Progenitor cell of endocrine pancreas (in vitro differentiated cells): ENCODE measurements at regions not wholly inside any gene's neighbourhood (a gene's known extent, or its start where the extent isn't known, plus 50 kb on each side); places are given as distances from the start of the nearest gene placed in this dataset.

Source experiments
- DNase-seq: peaks from one replicate; pipeline ENCODE4 v3.0.0; 2021; ENCODE audit warnings: low spot score; ENCODE audit not compliant: unreplicated experiment
- H3K27ac Mint-ChIP-seq: 2 replicates; pipeline ENCODE4 v1.8.0; 2021; ENCODE audit warnings: mild to moderate bottlenecking, moderate library complexity, mixed read lengths
- H3K27me3 Mint-ChIP-seq: 2 replicates; pipeline ENCODE4 v1.8.0; 2021; ENCODE audit warnings: mixed read lengths
- H3K36me3 Mint-ChIP-seq: 2 replicates; pipeline ENCODE4 v1.8.0; 2022; ENCODE audit warnings: mixed read lengths; ENCODE audit not compliant: insufficient read depth
- H3K4me1 Mint-ChIP-seq: 2 replicates; pipeline ENCODE4 v1.8.0; 2021; ENCODE audit warnings: low read depth, mixed read lengths
- H3K4me3 Mint-ChIP-seq: 2 replicates; pipeline ENCODE4 v1.8.0; 2021; ENCODE audit warnings: low read depth, mild to moderate bottlenecking, moderate library complexity, mixed read lengths
- H3K9me3 Mint-ChIP-seq: 2 replicates; pipeline ENCODE4 v1.8.0; 2021; ENCODE audit warnings: low read depth, mixed read lengths
- TF ChIP-seq, protein P1 (sequence below): fragments of 200-600 bp; sonication (generic); IDR thresholded peaks from one replicate; pipeline ENCODE4 v1.5.0; 2021; ENCODE audit warnings: antibody characterized with exemption, mild to moderate bottlenecking; ENCODE audit not compliant: unreplicated experiment

DNA sequence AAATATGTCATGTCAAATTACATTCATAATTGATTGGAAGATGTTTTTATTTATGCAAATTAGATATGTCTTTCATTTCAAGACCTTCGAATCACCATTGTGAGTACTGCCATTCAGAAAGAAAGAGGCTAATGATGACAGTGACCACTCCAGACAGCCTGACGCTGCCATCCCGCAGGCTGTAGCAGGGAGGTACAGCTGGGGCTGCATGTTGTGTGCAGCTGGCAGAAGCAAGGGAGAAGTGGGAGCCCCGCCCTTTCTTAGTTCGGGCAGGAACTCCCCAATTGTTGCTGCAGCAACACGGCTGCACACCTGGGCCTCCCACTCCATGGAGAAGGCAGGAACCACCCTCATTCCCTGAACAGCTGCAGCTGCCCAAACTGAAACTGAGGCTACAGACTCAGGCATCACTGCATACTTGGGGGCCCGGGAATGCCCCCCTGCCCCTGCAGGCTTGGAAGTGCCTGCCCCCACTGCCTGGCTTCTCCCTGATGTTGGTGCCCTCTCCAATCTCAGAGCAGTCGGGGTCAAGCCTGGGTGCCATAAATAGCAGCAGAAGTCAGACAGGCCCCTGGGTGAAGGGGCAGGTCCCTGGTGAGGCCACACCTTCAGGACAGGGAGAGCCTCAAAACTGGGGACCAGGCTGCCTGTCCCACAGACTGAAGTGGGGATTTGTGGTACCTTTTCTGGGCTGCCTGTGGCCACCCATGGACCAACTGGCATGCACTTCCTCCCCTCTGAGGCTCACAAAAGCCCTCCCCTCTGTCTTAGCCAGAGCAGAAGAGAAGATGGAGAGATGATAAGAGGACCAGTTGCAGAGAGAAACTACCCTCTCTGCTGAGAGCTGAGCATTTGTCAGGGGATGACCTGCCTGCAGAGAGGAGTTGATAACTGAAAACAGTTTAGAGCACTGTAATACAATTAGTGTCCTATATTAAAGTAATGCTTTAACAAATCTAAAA lies 964.6 kb downstream of the SI start:
- Mint-ChIP-seq H3K4me3 (no peak overlapping the region), H3K9me3 (peaks cover 10% of the 10 kb centered on the region), H3K36me3 (peaks cover 3% of the 10 kb centered on the region), H3K4me1 (no peaks in the 10 kb centered on the region), H3K27ac (no peak overlapping the region), H3K27me3 (no peaks in the 10 kb centered on the region)
- no peak for DNase-seq
- TF ChIP-seq, protein P1, sequence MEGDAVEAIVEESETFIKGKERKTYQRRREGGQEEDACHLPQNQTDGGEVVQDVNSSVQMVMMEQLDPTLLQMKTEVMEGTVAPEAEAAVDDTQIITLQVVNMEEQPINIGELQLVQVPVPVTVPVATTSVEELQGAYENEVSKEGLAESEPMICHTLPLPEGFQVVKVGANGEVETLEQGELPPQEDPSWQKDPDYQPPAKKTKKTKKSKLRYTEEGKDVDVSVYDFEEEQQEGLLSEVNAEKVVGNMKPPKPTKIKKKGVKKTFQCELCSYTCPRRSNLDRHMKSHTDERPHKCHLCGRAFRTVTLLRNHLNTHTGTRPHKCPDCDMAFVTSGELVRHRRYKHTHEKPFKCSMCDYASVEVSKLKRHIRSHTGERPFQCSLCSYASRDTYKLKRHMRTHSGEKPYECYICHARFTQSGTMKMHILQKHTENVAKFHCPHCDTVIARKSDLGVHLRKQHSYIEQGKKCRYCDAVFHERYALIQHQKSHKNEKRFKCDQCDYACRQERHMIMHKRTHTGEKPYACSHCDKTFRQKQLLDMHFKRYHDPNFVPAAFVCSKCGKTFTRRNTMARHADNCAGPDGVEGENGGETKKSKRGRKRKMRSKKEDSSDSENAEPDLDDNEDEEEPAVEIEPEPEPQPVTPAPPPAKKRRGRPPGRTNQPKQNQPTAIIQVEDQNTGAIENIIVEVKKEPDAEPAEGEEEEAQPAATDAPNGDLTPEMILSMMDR = no peak

- no peaks in the 10 kb centered on the region for H3K36me3 Mint-ChIP-seq
- no peak overlapping the region for H3K27ac Mint-ChIP-seq
- TF ChIP-seq, protein P1 = no peak
- H3K4me3 Mint-ChIP-seq = no peak overlapping the region
- H3K9me3 Mint-ChIP-seq = no peaks in the 10 kb centered on the region
- H3K27me3 Mint-ChIP-seq = no peaks in the 10 kb centered on the region
- H3K4me1 Mint-ChIP-seq = no peaks in the 10 kb centered on the region
- no peak for DNase-seq
Observed at GRCh38 chr3:164096352-164096751, 981.9 kb downstream of the SI start.

DNA sequence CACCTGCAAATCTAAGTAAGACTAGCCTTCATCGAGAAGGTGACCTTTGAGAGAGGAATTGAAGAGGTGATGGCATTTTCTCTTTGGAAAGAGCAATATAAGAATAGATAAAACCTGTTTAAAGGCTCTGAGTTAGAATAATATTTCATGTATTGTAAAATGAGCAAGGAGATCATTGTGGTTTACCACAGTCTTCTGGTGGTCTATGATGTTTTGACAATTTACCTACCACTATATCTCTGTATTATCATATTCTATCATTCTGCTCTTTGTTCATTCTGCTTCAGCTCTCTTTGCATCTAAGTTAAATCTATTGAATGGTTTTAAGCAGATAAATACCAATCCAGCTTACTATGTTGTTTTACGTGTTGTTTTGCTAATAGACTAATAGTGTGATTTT lies 982.3 kb downstream of the SI start:
- Mint-ChIP-seq H3K27ac (no peak overlapping the region), H3K27me3 (no peaks in the 10 kb centered on the region), H3K4me1 (no peaks in the 10 kb centered on the region), H3K9me3 (peaks cover 3% of the 10 kb centered on the region), H3K36me3 (no peaks in the 10 kb centered on the region), H3K4me3 (no peak overlapping the region)
- no peak for DNase-seq
- TF ChIP-seq, protein P1 = no peak

DNA sequence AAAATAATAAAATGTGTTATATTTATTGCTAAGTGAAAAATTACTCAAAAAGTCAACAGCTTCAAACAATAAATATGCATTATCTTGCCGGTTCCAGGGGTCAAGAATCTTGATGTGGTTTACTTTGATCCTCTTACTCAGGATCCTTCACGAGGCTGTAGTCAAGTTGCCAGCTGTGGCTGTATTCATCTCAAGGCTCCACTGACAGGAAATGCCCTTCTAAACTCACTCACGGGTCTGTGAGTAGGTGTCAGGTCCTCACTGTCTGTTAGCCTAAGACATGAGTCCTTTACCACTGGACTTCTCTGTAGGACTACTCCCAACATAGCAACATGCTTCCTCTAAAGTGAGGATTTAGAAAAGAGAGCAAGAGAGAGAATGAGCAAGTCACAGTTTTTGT lies 983.0 kb downstream of the SI start:
- H3K4me3 Mint-ChIP-seq = no peak overlapping the region
- TF ChIP-seq, protein P1 = no peak
- H3K4me1 Mint-ChIP-seq = no peaks in the 10 kb centered on the region
- H3K36me3 Mint-ChIP-seq = no peaks in the 10 kb centered on the region
- no peak overlapping the region for H3K27ac Mint-ChIP-seq
- H3K9me3 Mint-ChIP-seq = peaks cover 5% of the 10 kb centered on the region
- H3K27me3 Mint-ChIP-seq = no peaks in the 10 kb centered on the region
- DNase-seq = no peak

DNA sequence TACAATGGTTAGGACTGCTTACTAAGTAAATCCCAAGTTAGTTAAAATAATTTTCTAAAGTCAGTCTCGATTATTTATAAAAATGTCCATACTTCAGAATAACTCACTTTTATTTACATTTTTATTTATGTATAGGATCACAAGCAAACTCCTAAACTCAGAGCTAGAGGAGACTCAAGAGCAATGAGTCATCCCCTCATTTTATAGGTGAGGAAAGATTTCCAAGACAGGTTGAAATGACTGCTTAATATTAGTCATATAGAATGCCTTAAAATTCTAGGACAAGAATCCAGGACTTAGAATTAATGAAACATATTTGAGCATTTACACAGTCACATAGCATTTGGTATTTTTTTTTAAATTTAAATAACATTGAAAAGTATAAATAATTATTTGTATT lies 983.8 kb downstream of the SI start:
- TF ChIP-seq, protein P1 = no peak
- Mint-ChIP-seq H3K36me3 (no peaks in the 10 kb centered on the region), H3K27ac (no peak overlapping the region), H3K9me3 (peaks cover 5% of the 10 kb centered on the region), H3K4me1 (no peaks in the 10 kb centered on the region), H3K27me3 (no peaks in the 10 kb centered on the region), H3K4me3 (no peak overlapping the region)
- no peak for DNase-seq
